Panc1 (cell line): ENCODE measurements at regions not wholly inside any gene's neighbourhood (a gene's known extent, or its start where the extent isn't known, plus 50 kb on each side); places are given as distances from the start of the nearest gene placed in this dataset.

Experiments
- ATAC-seq: fragments of 200-7000 bp; cut with Tn5 transposase; 2 replicates; pipeline ENCODE4 v1.9.1; 2020; ENCODE audit warnings: mild to moderate bottlenecking, moderate library complexity
- BruUV-seq: library from RNA; stranded (reverse); fragments of 400-500 nt; replicated peaks from 2 replicates; lab custom pipeline; 2021; lab: Mats Ljungman, UMichigan
- CTCF ChIA-PET: fragments of 300-600 bp; sonication (Branson Sonifier 250); formaldehyde crosslinking; loops from one replicate; lab custom pipeline; 2022; ENCODE audit warnings: antibody characterized with exemption; lab: Charles Lee
- POLR2A ChIA-PET: fragments of 300-600 bp; sonication (Branson Sonifier 250); formaldehyde crosslinking; loops from one replicate; lab custom pipeline; 2022; ENCODE audit warnings: antibody characterized with exemption; lab: Charles Lee
- DNase-seq: peaks from one replicate; pipeline ENCODE4 v3.0.0-alpha.2; 2010; ENCODE audit warnings: low read depth, low spot score
- H3K27ac ChIP-seq: 2 replicates; pipeline ENCODE4 v1.5.1; 2011; ENCODE audit warnings: mild to moderate bottlenecking, low read length, inconsistent platforms
- H3K27me3 ChIP-seq: fragments of 200-500 bp; sonication (Bioruptor generic); 2 replicates; pipeline ENCODE4 v1.6.0; 2014; ENCODE audit warnings: low read length, inconsistent platforms; ENCODE audit not compliant: control insufficient read depth, insufficient read depth
- H3K36me3 ChIP-seq: fragments of 200-500 bp; sonication (Bioruptor generic); 2 replicates; pipeline ENCODE4 v1.5.1; 2014; ENCODE audit warnings: inconsistent platforms, mild to moderate bottlenecking, low read length, moderate library complexity; ENCODE audit not compliant: control insufficient read depth, insufficient read depth
- H3K4me1 ChIP-seq: 2 replicates; pipeline ENCODE4 v1.5.1; 2011; ENCODE audit warnings: inconsistent platforms, mild to moderate bottlenecking, low read length, moderate library complexity; ENCODE audit not compliant: control insufficient read depth, insufficient read depth
- H3K4me3 ChIP-seq, 2 experiments: 2 replicates each; pipeline ENCODE4 v1.5.1; 2011 to 2012; ENCODE audit warnings: low read depth in 2 of 2, low read length in 2 of 2, mild to moderate bottlenecking in 2 of 2, inconsistent platforms in 1 of 2, moderate library complexity in 1 of 2
- H3K9me3 ChIP-seq: fragments of 200-500 bp; sonication (Bioruptor generic); 2 replicates; pipeline ENCODE4 v1.5.1; 2014; ENCODE audit warnings: low read depth, mild to moderate bottlenecking, inconsistent platforms, low read length, moderate library complexity; ENCODE audit not compliant: control insufficient read depth, insufficient read depth
- POLR2AphosphoS5 ChIP-seq: IDR thresholded peaks from 2 replicates; pipeline ENCODE4 v1.6.1; 2012; ENCODE audit warnings: mild to moderate bottlenecking, low read depth, low read length, moderate library complexity
- SIN3A ChIP-seq: IDR thresholded peaks from 2 replicates; pipeline ENCODE4 v1.6.1; 2012; ENCODE audit warnings: low read depth, mild to moderate bottlenecking, low read length, moderate library complexity, borderline replicate concordance; ENCODE audit not compliant: insufficient read depth
- TCF7L2 ChIP-seq: IDR thresholded peaks from 2 replicates; pipeline ENCODE4 v1.6.1; 2011; ENCODE audit warnings: mild to moderate bottlenecking, low read depth, low read length, inconsistent platforms
- in situ Hi-C: cut with HindIII; loops from 2 replicates; pipeline ENCODE4 v1.10.0; 2016; ENCODE audit warnings: low sequenced_read_pairs, low pct_unique_long_range_greater_than_20kb
- intact Hi-C: fragments of 100-400 bp; cut with micrococcal nuclease; formaldehyde crosslinking; loops from one replicate; pipeline ENCODE4 v1.10.0; 2022; ENCODE audit not compliant: unreplicated experiment
- TF ChIP-seq, protein P1 (sequence below): fragments of 450-650 bp; IDR thresholded peaks from 2 replicates; pipeline ENCODE4 v1.5.1; 2017; ENCODE audit warnings: mild to moderate bottlenecking
- TF ChIP-seq, protein P2 (sequence below), 2 experiments: IDR thresholded peaks; 2 replicates each; pipeline ENCODE4 v1.6.1; 2011 to 2012; ENCODE audit warnings: low read depth in 2 of 2, control low read depth in 1 of 2, low read length in 1 of 2, mild to moderate bottlenecking in 1 of 2, moderate library complexity in 1 of 2; ENCODE audit not compliant: insufficient read depth in 1 of 2

DNA sequence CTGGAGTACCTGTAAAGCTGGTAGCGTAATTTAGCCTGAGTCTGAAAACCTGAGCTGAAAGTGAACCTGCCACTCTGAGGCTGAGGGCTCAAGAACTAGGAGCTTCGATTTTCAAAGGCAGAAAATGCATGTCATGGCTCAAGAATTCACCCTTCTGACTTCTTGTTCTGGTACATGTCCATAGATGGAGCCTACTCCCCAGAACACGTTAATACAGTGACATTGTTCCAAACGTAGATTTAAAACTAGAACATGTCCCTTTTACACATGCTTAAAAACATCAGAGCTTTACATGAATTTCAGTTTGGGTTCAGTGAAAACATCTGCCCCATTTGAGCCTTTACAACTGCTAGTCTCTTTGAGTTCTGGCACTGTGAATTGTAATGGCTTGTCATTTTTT lies 115.5 kb upstream of the WDR1 start:
- no TSS peak for BruUV-seq
- CTCF ChIA-PET: no interaction called here

DNA sequence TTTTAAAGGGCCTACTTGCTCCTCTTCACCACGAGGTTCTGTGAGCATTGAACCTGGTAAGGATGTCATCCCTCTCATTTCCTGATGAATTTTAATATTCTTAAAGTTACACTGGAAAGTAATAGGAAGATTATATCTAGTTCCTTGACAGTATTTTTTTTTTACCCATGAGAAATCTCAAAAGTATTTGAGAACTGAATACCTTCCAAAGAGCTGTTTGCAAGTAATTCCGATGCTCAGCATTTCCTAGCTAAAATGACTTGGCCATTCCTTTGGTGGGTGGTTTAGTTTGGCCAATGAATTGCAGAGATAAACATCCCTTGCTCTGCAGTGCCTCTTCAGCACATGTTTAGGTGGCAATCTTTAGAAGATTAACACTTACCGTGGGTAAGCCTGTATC lies 110.2 kb upstream of the WDR1 start:
- POLR2A ChIA-PET: no interaction called here
- Histone ChIP-seq H3K4me3 (no peak overlapping the region), H3K27me3 (no peaks in the 10 kb centered on the region), H3K4me1 (no peaks in the 10 kb centered on the region), H3K36me3 (no peaks in the 10 kb centered on the region), H3K9me3 (no peaks in the 10 kb centered on the region), H3K27ac (no peak overlapping the region)
- TF ChIP-seq, protein P1, sequence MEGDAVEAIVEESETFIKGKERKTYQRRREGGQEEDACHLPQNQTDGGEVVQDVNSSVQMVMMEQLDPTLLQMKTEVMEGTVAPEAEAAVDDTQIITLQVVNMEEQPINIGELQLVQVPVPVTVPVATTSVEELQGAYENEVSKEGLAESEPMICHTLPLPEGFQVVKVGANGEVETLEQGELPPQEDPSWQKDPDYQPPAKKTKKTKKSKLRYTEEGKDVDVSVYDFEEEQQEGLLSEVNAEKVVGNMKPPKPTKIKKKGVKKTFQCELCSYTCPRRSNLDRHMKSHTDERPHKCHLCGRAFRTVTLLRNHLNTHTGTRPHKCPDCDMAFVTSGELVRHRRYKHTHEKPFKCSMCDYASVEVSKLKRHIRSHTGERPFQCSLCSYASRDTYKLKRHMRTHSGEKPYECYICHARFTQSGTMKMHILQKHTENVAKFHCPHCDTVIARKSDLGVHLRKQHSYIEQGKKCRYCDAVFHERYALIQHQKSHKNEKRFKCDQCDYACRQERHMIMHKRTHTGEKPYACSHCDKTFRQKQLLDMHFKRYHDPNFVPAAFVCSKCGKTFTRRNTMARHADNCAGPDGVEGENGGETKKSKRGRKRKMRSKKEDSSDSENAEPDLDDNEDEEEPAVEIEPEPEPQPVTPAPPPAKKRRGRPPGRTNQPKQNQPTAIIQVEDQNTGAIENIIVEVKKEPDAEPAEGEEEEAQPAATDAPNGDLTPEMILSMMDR: no peak
- TF ChIP-seq POLR2AphosphoS5: no peak
- DNase-seq (no peak), ATAC-seq (no peak)
- in situ Hi-C loops: no loop called here
- CTCF ChIA-PET: no interaction called here
- intact Hi-C loops: no loop called here
- BruUV-seq: no TSS peak

More for the DNA sequence above, 115.5 kb upstream of the WDR1 start:
- H3K27ac ChIP-seq: no peak overlapping the region
- no peak for DNase-seq
- H3K9me3 ChIP-seq: no peaks in the 10 kb centered on the region
- no peaks in the 10 kb centered on the region for H3K4me1 ChIP-seq
- no peaks in the 10 kb centered on the region; the same call in 1 of the 2 replicates for H3K27me3 ChIP-seq
- H3K36me3 ChIP-seq: no peaks in the 10 kb centered on the region
- H3K4me3 ChIP-seq: no peak overlapping the region
- in situ Hi-C loops: no loop called here
- intact Hi-C loops: no loop called here
- POLR2A ChIA-PET: no interaction called here
- TF ChIP-seq, protein P2, sequence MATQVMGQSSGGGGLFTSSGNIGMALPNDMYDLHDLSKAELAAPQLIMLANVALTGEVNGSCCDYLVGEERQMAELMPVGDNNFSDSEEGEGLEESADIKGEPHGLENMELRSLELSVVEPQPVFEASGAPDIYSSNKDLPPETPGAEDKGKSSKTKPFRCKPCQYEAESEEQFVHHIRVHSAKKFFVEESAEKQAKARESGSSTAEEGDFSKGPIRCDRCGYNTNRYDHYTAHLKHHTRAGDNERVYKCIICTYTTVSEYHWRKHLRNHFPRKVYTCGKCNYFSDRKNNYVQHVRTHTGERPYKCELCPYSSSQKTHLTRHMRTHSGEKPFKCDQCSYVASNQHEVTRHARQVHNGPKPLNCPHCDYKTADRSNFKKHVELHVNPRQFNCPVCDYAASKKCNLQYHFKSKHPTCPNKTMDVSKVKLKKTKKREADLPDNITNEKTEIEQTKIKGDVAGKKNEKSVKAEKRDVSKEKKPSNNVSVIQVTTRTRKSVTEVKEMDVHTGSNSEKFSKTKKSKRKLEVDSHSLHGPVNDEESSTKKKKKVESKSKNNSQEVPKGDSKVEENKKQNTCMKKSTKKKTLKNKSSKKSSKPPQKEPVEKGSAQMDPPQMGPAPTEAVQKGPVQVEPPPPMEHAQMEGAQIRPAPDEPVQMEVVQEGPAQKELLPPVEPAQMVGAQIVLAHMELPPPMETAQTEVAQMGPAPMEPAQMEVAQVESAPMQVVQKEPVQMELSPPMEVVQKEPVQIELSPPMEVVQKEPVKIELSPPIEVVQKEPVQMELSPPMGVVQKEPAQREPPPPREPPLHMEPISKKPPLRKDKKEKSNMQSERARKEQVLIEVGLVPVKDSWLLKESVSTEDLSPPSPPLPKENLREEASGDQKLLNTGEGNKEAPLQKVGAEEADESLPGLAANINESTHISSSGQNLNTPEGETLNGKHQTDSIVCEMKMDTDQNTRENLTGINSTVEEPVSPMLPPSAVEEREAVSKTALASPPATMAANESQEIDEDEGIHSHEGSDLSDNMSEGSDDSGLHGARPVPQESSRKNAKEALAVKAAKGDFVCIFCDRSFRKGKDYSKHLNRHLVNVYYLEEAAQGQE (IDR thresholded peaks at IDR 0.05; ENCODE audit: insufficient read depth in 1 of 2, low read depth in 2 of 2, low read length in 1 of 2): no peak
- no peak for ATAC-seq

DNA sequence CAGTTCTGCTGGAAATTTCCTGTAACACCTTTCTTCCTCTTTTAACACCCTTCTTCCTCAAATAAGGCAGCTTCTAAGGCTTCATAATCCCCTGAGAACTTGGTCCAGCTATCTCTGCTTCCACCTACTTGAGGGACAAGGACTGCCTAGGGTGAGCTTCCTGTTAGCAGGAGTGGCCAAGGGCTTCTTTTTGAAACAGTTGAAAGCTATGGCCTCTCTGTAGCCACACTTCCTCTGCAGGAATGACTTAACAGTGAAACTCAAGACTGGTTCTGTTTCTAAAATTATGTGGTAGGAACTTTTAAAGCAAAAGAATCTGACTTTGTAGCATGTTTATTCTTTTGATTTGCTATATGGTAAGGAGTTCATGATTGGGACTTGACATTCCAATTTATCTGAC lies 108.5 kb upstream of the WDR1 start:
- ChIA-PET CTCF (no interaction called here), POLR2A (no interaction called here)
- ATAC-seq (no peak), DNase-seq (no peak)
- H3K27ac ChIP-seq: no peak overlapping the region
- no peaks in the 10 kb centered on the region for H3K27me3 ChIP-seq
- BruUV-seq: no TSS peak
- no peaks in the 10 kb centered on the region for H3K36me3 ChIP-seq
- in situ Hi-C loops: no loop called here
- no peak overlapping the region for H3K4me3 ChIP-seq
- no peaks in the 10 kb centered on the region for H3K9me3 ChIP-seq
- no peaks in the 10 kb centered on the region for H3K4me1 ChIP-seq
- intact Hi-C loops: no loop called here
- TF ChIP-seq, protein P1: no peak
- TF ChIP-seq POLR2AphosphoS5 (no peak), TCF7L2 (no peak), SIN3A (no peak)
- TF ChIP-seq, protein P2 (IDR thresholded peaks at IDR 0.05; ENCODE audit: insufficient read depth in 1 of 2, low read depth in 2 of 2, low read length in 1 of 2): no peak
